ENCODE measurements at regions not wholly inside any gene's neighbourhood (a gene's known extent, or its start where the extent isn't known, plus 50 kb on each side); places are given as distances from the start of the nearest gene placed in this dataset.

DNA sequence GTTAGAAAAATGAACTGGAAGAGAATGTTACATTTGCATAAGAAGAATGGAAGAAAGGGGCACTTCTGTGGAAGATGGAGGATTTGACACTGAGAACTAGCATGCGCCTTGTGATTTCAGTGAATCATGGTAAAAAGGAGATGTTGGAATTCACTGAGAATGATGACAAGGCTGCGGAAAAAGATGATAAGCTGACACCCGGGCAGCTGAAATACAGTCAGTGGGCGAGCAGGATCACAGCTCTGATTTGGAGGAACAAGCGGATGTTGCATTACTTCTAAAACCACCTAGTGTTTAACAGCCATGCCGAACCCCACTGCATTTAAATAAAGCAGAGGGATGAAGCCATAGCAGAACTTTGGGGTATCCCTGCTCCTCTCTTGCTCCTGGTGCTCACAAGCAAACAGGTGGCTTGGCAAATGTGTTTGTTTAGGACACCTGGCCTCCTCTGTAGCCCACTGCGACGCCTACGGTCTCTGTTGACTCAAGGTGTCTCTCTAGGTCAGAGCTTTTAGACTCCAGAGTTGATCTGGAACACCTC is 134.9 kb downstream of the NDUFA10 start:
- DNase-seq = peak; percentile 7
- H3K27me3 ChIP-seq = no peaks in the 10 kb centered on the region
- no peak overlapping the region for H3K4me3 ChIP-seq
- H3K27ac ChIP-seq = no peak overlapping the region
- no peak for TF ChIP-seq POLR2A (IDR thresholded peaks at IDR 0.05)
- TF ChIP-seq, protein P1, sequence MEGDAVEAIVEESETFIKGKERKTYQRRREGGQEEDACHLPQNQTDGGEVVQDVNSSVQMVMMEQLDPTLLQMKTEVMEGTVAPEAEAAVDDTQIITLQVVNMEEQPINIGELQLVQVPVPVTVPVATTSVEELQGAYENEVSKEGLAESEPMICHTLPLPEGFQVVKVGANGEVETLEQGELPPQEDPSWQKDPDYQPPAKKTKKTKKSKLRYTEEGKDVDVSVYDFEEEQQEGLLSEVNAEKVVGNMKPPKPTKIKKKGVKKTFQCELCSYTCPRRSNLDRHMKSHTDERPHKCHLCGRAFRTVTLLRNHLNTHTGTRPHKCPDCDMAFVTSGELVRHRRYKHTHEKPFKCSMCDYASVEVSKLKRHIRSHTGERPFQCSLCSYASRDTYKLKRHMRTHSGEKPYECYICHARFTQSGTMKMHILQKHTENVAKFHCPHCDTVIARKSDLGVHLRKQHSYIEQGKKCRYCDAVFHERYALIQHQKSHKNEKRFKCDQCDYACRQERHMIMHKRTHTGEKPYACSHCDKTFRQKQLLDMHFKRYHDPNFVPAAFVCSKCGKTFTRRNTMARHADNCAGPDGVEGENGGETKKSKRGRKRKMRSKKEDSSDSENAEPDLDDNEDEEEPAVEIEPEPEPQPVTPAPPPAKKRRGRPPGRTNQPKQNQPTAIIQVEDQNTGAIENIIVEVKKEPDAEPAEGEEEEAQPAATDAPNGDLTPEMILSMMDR (IDR thresholded peaks at IDR 0.05) = no peak
- intact Hi-C loops (cut with DNase I; ENCODE audit: low total_unique reads) = no loop called here
- H3K4me1 ChIP-seq = peaks cover 4% of the 10 kb centered on the region
- no peaks in the 10 kb centered on the region for H3K9me3 ChIP-seq
- no peaks in the 10 kb centered on the region for H3K36me3 ChIP-seq (ENCODE audit: low read depth, missing control alignments)
- 93 to 94% methylated on average over 9 of the region's 9 CpGs for WGBS, 2 donors

DNA sequence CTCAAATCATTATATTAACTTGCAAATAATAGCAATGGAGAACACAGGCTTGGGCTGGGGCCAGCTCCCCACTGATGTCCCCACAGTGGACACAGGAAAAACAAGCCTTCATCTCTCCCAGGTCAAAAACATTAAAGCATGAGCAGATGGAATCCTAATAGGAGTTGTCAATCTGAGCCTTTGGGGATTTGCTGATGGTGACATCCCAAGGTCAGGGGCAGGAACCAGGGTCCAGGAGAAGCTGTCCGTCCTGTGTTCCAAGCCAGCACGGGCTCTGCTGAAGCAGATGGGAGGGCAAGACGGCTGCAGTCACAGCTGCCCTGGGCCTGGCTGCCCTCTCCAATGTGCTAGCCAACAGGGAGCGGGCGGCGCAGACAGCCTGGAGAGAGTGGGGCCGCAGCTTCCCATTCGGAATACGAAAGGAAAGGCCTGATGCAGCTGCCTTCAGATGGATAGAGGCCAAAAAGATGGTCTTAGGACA is 135.5 kb downstream of the NDUFA10 start:
- TF ChIP-seq POLR2A (IDR thresholded peaks at IDR 0.05) = no peak
- TF ChIP-seq, protein P1 (IDR thresholded peaks at IDR 0.05) = no peak
- intact Hi-C loops (cut with DNase I; ENCODE audit: low total_unique reads) = no loop called here
- Histone ChIP-seq H3K27ac (no peak overlapping the region), H3K9me3 (no peaks in the 10 kb centered on the region), H3K4me3 (no peak overlapping the region), H3K4me1 (peaks cover 4% of the 10 kb centered on the region), H3K36me3 (ENCODE audit: low read depth, missing control alignments) (no peaks in the 10 kb centered on the region), H3K27me3 (no peaks in the 10 kb centered on the region)
- peak; percentile 54 for DNase-seq
- 52 to 59% methylated on average over 7 to 9 of the region's 9 CpGs for whole genome bisulfite sequencing, 2 donors

GRCh38 chr2:239887604-239888003 is 137.5 kb downstream of the NDUFA10 start:
- WGBS, 2 donors = 85 to 90% methylated on average over 2 of the region's 2 CpGs
- intact Hi-C loops (cut with DNase I; ENCODE audit: low total_unique reads) = no loop called here

GRCh38 chr2:239886781-239887180 is 138.4 kb downstream of the NDUFA10 start:
- H3K9me3 ChIP-seq = no peaks in the 10 kb centered on the region
- no peaks in the 10 kb centered on the region for H3K36me3 ChIP-seq (ENCODE audit: low read depth, missing control alignments)
- H3K27me3 ChIP-seq = no peaks in the 10 kb centered on the region
- no peak overlapping the region for H3K27ac ChIP-seq
- no peak for DNase-seq
- H3K4me1 ChIP-seq = peaks cover 8% of the 10 kb centered on the region
- TF ChIP-seq, protein P1 (IDR thresholded peaks at IDR 0.05) = no peak
- TF ChIP-seq POLR2A (IDR thresholded peaks at IDR 0.05) = no peak
- intact Hi-C loops (cut with DNase I; ENCODE audit: low total_unique reads) = no loop called here
- no peak overlapping the region for H3K4me3 ChIP-seq

More at GRCh38 chr2:239887604-239888003, 137.5 kb downstream of the NDUFA10 start:
- no peak for TF ChIP-seq POLR2A (IDR thresholded peaks at IDR 0.05)
- TF ChIP-seq, protein P1 (IDR thresholded peaks at IDR 0.05) = no peak
- Histone ChIP-seq H3K4me3 (no peak overlapping the region), H3K9me3 (no peaks in the 10 kb centered on the region), H3K27me3 (no peaks in the 10 kb centered on the region), H3K4me1 (peaks cover 4% of the 10 kb centered on the region), H3K27ac (no peak overlapping the region), H3K36me3 (ENCODE audit: low read depth, missing control alignments) (no peaks in the 10 kb centered on the region)
- DNase-seq = no peak

GRCh38 chr2:239884875-239885274 is 140.3 kb downstream of the NDUFA10 start:
- H3K4me3 ChIP-seq = no peak overlapping the region
- no peaks in the 10 kb centered on the region for H3K9me3 ChIP-seq
- H3K4me1 ChIP-seq = peaks cover 12% of the 10 kb centered on the region
- H3K36me3 ChIP-seq (ENCODE audit: low read depth, missing control alignments) = no peaks in the 10 kb centered on the region
- intact Hi-C loops (cut with DNase I; ENCODE audit: low total_unique reads) = no loop called here
- no peaks in the 10 kb centered on the region for H3K27me3 ChIP-seq
- TF ChIP-seq, protein P1 (IDR thresholded peaks at IDR 0.05) = no peak
- no peak for TF ChIP-seq POLR2A (IDR thresholded peaks at IDR 0.05)
- WGBS, 2 donors = 93 to 94% methylated on average over 2 of the region's 2 CpGs
- DNase-seq = no peak
- no peak overlapping the region for H3K27ac ChIP-seq

All from testis (tissue), 2 donors.